Left ventricle myocardium inferior (tissue), 1 donor: ENCODE measurements at regions not wholly inside any gene's neighbourhood (a gene's known extent, or its start where the extent isn't known, plus 50 kb on each side); places are given as distances from the start of the nearest gene placed in this dataset.
"Not testable (repeated sequence)": the region's sequence is repeated elsewhere in the genome, so short reads cannot be mapped to it uniquely, and the experiment has no call there.

Experiments used
- DNase-seq: peaks from one replicate; pipeline ENCODE4 v3.0.0-alpha.2; 2020
- H3K27ac ChIP-seq: fragments of 200-600 bp; replicated peaks from 2 replicates; pipeline ENCODE4 v1.8.0; 2021
- H3K27me3 ChIP-seq: fragments of 200-600 bp; 2 replicates; pipeline ENCODE4 v1.8.0; 2021; ENCODE audit warnings: low read depth
- H3K36me3 ChIP-seq: fragments of 200-600 bp; 2 replicates; pipeline ENCODE4 v1.8.0; 2021
- H3K4me1 ChIP-seq: fragments of 200-600 bp; 2 replicates; pipeline ENCODE4 v1.8.0; 2021
- H3K4me3 ChIP-seq: fragments of 200-600 bp; 2 replicates; pipeline ENCODE4 v1.8.0; 2021; ENCODE audit warnings: mild to moderate bottlenecking, moderate library complexity
- H3K9me3 ChIP-seq: fragments of 200-600 bp; replicated peaks from 2 replicates; pipeline ENCODE4 v1.8.0; 2021
- CTCF ChIP-seq: fragments of 200-600 bp; IDR thresholded peaks from 2 replicates; pipeline ENCODE4 v1.8.0; 2021; ENCODE audit warnings: antibody characterized with exemption, mild to moderate bottlenecking, borderline replicate concordance
- intact Hi-C: fragments of 100-400 bp; cut with micrococcal nuclease; formaldehyde crosslinking; loops from one replicate; pipeline ENCODE4 v1.11.0; 2022
- donor health status: DM: no; HTN: yes; CAD: no; lungs with severe emphysema.

GRCh38 chr3:34889641-34890040 lies 749.7 kb upstream of the ARPP21 start:
- no peak for TF ChIP-seq CTCF
- Histone ChIP-seq H3K9me3 (peaks cover 7% of the 10 kb centered on the region), H3K4me3 (no peak overlapping the region), H3K27ac (no peak overlapping the region), H3K36me3 (no peaks in the 10 kb centered on the region), H3K27me3 (no peaks in the 10 kb centered on the region), H3K4me1 (no peaks in the 10 kb centered on the region)
- DNase-seq: no peak
- intact Hi-C loops: no loop called here

GRCh38 chr3:34890247-34890646 lies 749.1 kb upstream of the ARPP21 start:
- TF ChIP-seq CTCF: no peak
- intact Hi-C loops: no loop called here
- peaks cover 7% of the 10 kb centered on the region for H3K9me3 ChIP-seq
- no peak overlapping the region for H3K27ac ChIP-seq
- no peaks in the 10 kb centered on the region for H3K27me3 ChIP-seq
- DNase-seq: no peak
- no peaks in the 10 kb centered on the region for H3K4me1 ChIP-seq
- no peak overlapping the region for H3K4me3 ChIP-seq
- no peaks in the 10 kb centered on the region for H3K36me3 ChIP-seq

- H3K4me1 ChIP-seq: no peaks in the 10 kb centered on the region
- no peak for DNase-seq
- peaks cover 7% of the 10 kb centered on the region for H3K9me3 ChIP-seq
- intact Hi-C loops: no loop called here
- H3K27ac ChIP-seq: no peak overlapping the region
- no peak for TF ChIP-seq CTCF
- H3K36me3 ChIP-seq: no peaks in the 10 kb centered on the region
- no peaks in the 10 kb centered on the region for H3K27me3 ChIP-seq
- H3K4me3 ChIP-seq: no peak overlapping the region
Observed at GRCh38 chr3:34891941-34892340, 747.4 kb upstream of the ARPP21 start.

- no peaks in the 10 kb centered on the region for H3K9me3 ChIP-seq
- H3K4me3 ChIP-seq: no peak overlapping the region
- H3K27me3 ChIP-seq: no peaks in the 10 kb centered on the region
- intact Hi-C loops: no loop called here
- H3K4me1 ChIP-seq: no peaks in the 10 kb centered on the region
- no peak for DNase-seq
- no peak overlapping the region for H3K27ac ChIP-seq
- TF ChIP-seq CTCF: no peak
- no peaks in the 10 kb centered on the region for H3K36me3 ChIP-seq
Observed at GRCh38 chr3:34895841-34896240, 743.5 kb upstream of the ARPP21 start.

- intact Hi-C loops, DNase-seq, H3K27me3 ChIP-seq, H3K27ac ChIP-seq, H3K4me3 ChIP-seq, H3K36me3 ChIP-seq, H3K4me1 ChIP-seq: not testable (repeated sequence)
- H3K9me3 ChIP-seq: peaks cover 16% of the 10 kb centered on the region
Observed at GRCh38 chr3:34909679-34910078, 729.6 kb upstream of the ARPP21 start.

- Histone ChIP-seq H3K36me3 (no peaks in the 10 kb centered on the region), H3K4me3 (no peak overlapping the region), H3K27me3 (no peaks in the 10 kb centered on the region), H3K27ac (no peak overlapping the region), H3K4me1 (no peaks in the 10 kb centered on the region), H3K9me3 (peaks cover 8% of the 10 kb centered on the region)
- intact Hi-C loops: no loop called here
- TF ChIP-seq CTCF: no peak
- no peak for DNase-seq
Observed at GRCh38 chr3:34919025-34919424, 720.3 kb upstream of the ARPP21 start.
